Stimulated activated CD4-positive, alpha-beta T cell treated with anti-CD3 and anti-CD28 coated beads, Interleukin-1b, Interleukin-23, amount 100 ng/mL, for 48 hours (primary cell): ENCODE measurements at regions not wholly inside any gene's neighbourhood (a gene's known extent, or its start where the extent isn't known, plus 50 kb on each side); places are given as distances from the start of the nearest gene placed in this dataset.

Experiments used
- DNase-seq: peaks from one replicate; pipeline ENCODE4 v3.0.0-alpha.2; 2020

- no peak for DNase-seq
Observed at GRCh38 chr2:120596191-120596811, 139.4 kb upstream of the GLI2 start.

GRCh38 chr2:120596990-120597594 lies 138.6 kb upstream of the GLI2 start:
- no peak for DNase-seq

DNA sequence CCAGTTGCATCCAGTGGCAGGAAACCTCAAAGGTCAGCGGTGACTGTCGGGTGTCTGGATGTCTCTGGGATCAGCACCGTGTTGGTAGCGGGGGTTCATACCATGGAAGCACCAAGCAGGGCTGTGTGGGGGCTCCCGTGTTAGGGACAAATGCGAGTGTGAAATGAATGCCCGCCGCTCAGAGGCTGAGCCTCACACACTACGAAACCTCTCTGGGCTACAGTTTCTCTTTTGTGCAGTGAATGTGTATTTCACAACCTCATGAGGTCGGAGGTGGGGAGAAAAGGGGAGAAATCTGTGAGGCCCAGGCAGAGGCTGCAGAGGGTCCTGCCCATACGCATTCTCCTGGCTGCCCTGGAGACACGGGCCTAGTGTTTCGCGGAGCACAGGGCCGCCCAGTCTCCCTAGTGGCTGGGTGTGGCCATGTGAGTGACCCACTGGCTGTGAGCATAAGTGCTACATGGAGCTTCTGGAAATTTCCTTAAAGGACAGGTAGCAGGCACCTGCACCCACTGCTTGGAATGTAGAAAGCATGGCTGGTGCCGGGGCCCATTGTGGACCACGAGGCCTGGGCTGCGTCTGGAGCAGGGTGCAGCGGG lies 138.0 kb upstream of the GLI2 start:
- no peak for DNase-seq

GRCh38 chr2:120598416-120598815 lies 137.3 kb upstream of the GLI2 start:
- no peak for DNase-seq

GRCh38 chr2:120599072-120599471 lies 136.6 kb upstream of the GLI2 start:
- no peak for DNase-seq

DNA sequence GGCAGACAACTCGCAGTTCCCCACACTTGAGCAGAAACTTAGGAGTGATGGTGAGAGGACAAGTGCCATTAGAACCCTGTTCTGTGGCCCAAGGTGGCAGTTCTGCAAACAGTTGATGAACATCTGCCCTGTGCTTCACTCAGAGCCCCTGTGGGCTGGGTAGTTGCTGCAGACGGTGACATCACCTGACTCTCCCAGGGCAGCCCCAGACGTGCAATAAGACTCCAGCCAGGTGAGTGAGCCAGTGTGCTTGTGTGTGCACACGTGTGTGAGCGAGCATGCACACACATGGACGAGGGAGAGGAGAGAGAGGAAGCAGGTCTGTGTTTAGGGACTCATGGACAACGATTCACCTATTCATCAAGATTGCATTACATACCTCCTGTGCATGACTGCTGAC lies 136.0 kb upstream of the GLI2 start:
- DNase-seq: no peak

GRCh38 chr2:120600335-120600734 lies 135.3 kb upstream of the GLI2 start:
- no peak for DNase-seq

DNA sequence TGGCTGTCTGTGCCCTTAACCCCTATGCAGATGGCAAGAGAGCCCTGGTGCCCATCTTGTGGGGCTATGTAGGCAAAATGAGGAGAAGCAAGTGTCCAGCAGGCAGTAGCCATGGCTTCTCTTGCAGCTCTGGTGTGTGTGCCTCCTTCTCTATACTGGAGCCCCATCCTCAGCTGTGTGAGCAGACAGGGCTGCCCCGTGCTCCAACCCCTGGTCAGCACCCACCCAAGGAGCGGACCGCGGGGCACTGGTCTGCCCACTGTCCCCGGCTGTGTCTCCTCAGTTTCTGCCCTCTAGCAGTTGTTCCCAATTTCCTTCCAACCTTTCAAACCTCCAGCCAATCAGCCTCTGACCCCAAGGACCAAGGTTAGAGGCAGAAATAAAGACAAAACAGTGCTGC lies 134.9 kb upstream of the GLI2 start:
- DNase-seq: no peak

DNA sequence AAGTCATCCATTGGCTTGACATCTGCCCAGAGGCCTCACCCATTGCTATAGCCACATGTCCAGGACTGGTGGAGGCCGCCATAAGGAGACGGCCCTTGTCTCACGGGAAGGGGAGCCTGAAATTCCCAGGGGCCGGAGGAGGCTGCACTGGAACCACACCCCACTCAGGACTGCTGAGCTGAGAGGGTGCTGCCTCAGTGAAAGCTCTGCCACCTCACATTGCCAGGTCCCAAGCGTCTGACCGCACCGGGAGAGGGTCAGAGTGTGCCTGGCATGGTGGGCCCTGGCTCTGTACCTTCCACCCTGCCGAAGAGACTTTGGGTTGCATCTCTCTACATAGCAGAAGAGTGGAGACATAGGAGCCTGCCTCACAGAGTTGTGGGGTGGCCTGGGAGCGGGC lies 134.1 kb upstream of the GLI2 start:
- DNase-seq: no peak

DNA sequence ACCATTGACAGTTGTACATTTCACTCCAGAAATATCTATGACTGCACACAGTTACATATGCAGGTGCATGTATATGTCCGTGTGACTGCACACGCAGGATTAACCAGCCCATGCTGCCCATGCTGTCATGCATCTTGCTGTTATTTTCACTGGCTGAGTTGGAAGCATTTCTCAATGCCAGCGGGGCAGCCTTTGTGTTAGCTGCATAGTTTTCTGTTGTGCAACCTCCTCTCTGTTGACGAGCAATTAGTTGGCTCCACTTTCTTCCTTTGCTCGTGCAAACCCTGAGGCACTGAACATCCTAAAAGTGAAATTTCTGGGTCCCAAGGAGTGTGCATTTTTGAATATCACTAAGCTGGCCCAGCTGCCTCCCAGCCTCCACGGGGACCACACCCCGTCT lies 133.4 kb upstream of the GLI2 start:
- DNase-seq: no peak

DNA sequence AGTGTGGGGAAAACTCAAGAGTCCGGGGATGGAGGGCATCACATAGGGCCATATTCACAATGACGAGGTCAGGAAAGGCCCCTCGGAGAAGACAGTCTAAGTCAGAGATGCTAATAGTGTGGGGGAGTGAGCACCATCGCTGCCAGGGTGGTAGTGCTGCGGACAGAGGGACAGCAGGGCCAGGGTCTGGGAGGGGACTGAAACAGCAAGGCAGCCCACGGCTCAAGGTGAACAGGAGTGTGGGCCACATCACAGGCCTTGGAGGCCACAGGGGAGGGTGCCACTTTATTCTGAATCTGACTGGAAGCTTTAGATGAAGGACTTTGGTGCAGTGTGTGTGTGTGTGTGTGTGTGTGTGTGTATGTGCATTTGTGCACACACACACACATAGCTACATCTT lies 130.9 kb upstream of the GLI2 start:
- DNase-seq: no peak

- no peak for DNase-seq
Observed at GRCh38 chr2:120605231-120605935, 130.3 kb upstream of the GLI2 start.

DNA sequence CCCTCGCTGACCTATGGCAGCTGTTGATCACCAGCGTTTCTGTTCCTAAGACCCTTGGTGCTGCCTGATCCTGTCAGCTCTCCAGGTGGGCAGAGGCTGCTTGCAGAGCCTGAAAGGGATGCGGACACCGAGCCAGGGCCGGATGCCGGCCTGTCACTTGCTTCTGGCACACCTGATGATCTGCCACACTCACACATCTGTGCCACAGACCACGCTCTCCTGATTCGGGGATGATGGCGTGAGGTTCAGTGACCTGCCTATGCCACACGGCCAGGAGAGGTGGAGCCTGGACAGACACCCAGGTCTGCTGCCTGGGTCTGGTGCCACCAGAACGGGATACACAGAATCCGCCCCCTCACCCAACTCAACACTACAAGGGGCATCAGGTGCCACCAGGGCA lies 129.4 kb upstream of the GLI2 start:
- no peak for DNase-seq

DNA sequence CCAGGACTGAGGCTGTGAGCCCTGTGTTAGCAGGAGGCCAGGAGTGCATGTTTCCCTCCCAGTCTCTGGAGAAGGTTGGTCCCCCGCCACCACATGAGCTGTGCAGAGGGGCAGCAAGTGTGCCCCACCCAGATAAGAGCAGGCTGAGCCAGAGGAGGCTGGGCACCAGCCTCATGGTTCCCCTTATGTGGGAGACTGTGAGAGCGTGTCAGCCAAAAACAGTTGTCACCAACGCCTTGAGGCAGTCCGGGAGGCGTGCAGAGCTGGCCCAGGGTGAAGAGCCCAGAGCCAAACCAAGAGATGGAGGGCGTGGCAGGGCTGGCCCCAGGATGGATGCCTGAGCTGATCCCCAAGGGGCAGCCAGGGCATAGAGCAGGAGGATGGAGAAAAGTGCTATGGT lies 128.7 kb upstream of the GLI2 start:
- no peak for DNase-seq

- no peak for DNase-seq
Observed at GRCh38 chr2:120607506-120607905, 128.2 kb upstream of the GLI2 start.

DNA sequence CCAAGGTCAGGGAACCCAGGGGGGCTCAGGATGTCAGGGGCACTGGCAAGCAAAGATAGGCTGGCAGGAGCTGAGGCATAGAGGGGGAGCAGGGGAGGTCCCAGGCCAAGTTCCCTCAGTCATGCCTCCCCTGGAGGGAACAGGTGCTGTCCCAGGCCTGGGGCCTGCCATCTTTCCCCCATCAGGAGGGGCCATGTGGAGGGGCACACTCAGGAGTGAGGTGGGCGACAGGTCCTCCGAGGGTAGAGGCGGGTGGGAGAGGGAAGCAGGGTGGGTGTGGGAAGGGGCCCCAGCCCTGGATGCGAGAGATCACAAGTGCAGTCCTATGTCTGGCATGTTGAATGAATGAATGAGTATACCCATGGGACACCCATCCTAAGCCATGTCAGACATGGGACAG lies 127.7 kb upstream of the GLI2 start:
- no peak for DNase-seq

DNA sequence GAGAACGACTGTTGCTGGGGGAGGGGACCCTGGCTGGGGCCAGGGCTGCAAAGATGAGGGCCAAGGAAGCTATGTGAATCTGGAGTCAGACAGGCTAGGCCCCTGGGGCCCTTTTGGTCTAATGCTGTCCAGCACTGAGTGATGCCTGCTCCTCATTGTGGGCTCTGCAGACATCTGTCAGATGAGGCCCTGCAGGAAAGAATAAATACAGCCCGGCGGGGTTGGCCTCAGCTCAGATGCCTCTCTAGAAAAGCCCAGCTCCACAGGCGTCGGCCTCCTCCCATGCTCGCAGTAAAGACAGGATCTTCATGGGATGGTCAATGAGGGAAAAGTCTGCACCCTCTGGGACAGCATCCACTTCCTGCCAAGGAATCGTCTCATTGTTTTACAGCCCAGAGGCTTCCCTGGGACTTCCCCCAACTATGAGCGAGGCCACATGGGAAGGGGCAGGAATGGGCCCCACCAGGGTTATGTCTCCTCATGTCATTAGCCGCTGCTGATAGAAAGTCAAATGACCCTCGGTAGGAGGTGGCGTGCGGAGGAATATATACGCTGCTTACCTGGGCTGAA lies 125.8 kb upstream of the GLI2 start:
- DNase-seq: no peak

GRCh38 chr2:120611016-120611415 lies 124.7 kb upstream of the GLI2 start:
- no peak for DNase-seq

DNA sequence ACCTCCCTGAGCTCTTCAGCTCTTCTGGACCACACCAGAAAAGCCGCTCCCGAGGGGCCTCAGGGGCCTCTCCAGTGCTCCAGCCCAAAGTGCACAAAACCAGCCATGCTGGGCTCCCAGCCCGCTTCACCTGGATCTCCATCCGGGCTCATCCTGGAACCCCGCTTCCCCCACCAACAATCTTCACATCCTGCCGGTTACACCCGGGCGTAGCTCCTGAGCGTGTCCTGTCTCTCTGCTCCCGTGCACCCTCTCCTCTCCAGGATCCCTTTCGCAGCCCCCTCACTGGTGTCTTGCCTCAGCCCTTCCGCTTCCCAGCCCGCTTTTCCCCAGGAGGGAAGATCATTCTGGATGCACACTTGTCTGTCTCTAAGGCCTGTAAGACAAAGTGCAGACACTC lies 123.7 kb upstream of the GLI2 start:
- DNase-seq: no peak

DNA sequence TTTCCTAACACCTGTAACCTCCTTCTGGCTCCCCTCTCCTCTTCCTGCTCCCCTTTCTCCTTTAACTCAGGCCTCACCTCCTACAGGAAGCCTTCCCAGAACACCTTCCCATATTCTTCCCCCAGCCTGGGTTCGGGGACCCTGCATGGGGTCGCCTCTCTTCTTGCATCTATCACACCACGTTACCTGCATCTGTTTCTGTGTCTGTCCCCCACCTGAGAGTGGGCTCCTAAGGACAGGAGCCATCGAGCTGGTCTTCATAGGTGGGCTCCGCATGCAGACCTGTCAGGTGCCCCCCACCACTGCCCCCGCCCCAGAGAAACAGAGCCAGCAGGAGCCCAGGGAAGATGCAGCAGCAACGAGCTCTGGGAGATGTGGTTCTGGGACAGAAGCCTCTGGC lies 123.2 kb upstream of the GLI2 start:
- DNase-seq: no peak

GRCh38 chr2:120612931-120613330 lies 122.7 kb upstream of the GLI2 start:
- DNase-seq: no peak

DNA sequence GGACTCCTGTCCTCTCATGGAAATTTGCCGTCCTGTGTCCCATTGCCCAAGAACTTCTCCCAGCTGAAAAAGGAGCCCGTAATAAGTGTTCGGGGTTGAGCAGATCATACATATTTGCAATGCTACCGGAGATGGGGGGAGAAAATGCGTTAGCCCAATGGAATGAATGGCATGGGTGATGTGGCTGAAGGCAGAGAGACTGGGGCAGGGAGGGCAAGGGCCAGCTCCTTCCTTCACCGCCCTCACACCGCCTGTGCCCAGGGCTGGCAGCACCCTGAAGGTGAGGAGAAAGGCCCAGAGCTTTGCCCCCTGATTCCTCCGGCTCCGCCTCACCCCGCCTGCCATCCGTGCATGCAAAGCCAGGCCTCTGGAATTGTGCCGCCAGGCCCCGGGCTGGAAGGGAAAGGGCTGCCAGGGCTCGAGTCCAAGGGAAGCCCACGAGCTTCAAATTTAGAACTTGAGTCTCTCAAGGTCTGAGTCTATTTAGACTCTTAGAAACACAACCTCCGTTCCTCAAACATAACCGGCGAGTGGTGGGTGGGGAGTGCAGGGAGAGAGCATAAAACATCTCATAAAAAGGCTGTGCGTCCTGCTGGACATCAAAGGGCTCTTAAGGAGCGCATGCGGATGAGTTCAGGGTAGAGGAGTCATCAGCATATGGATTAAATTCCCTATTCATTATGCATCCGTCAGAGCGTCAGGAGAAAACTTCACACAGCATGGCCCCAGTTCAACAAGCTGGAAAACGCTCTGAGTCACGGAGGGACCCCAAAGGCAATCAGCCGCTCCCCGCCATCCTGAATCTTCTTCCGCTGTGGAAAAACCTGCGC lies 121.7 kb upstream of the GLI2 start:
- no peak for DNase-seq

- DNase-seq: no peak
Observed at GRCh38 chr2:120614901-120615300, 120.8 kb upstream of the GLI2 start.
